ENCODE measurements at regions not wholly inside any gene's neighbourhood (a gene's known extent, or its start where the extent isn't known, plus 50 kb on each side); places are given as distances from the start of the nearest gene placed in this dataset.

GRCh38 chr4:30860978-30861377, 140.8 kb downstream of the PCDH7 start:
- Histone ChIP-seq H3K36me3 (ENCODE audit: control insufficient read depth, insufficient read depth, low read length) (no peaks in the 10 kb centered on the region), H3K4me1 (ENCODE audit: control insufficient read depth, insufficient read depth, low read length) (peaks cover 4% of the 10 kb centered on the region; the same call in 1 of the 2 replicates), H3K9me3 (ENCODE audit: control insufficient read depth, insufficient read depth, low read depth, low read length) (no peaks in the 10 kb centered on the region), H3K27me3 (ENCODE audit: control insufficient read depth, insufficient read depth, low read length) (no peaks in the 10 kb centered on the region), H3K4me3 (ENCODE audit: low read depth in 2 of 2, low read length in 2 of 2) (no peak overlapping the region), H3K27ac (ENCODE audit: low read length) (no peak overlapping the region)
- in situ Hi-C loops (cut with HindIII; ENCODE audit: low pct_unique_long_range_greater_than_20kb, low sequenced_read_pairs) (no loop called here), intact Hi-C loops (cut with micrococcal nuclease; ENCODE audit: unreplicated experiment) (no loop called here)
- POLR2A ChIA-PET: no interaction called here
- ATAC-seq (no peak), DNase-seq (ENCODE audit: low read depth, low spot score) (no peak)
- no TSS peak for BruUV-seq (replicated peaks)
- no peak for TF ChIP-seq REST (IDR thresholded peaks at IDR 0.05; ENCODE audit: insufficient read depth in 1 of 2, low read depth in 2 of 2, low read length in 1 of 2)
- CTCF ChIA-PET: no interaction called here

GRCh38 chr4:30862196-30862595, 142.0 kb downstream of the PCDH7 start:
- no peaks in the 10 kb centered on the region for H3K36me3 ChIP-seq (ENCODE audit: control insufficient read depth, insufficient read depth, low read length)
- H3K4me3 ChIP-seq (ENCODE audit: low read depth in 2 of 2, low read length in 2 of 2): no peak overlapping the region
- peaks cover 10% of the 10 kb centered on the region; the same call in 1 of the 2 replicates for H3K4me1 ChIP-seq (ENCODE audit: control insufficient read depth, insufficient read depth, low read length)
- no peaks in the 10 kb centered on the region for H3K27me3 ChIP-seq (ENCODE audit: control insufficient read depth, insufficient read depth, low read length)
- POLR2A ChIA-PET: no interaction called here
- in situ Hi-C loops (cut with HindIII; ENCODE audit: low pct_unique_long_range_greater_than_20kb, low sequenced_read_pairs) (no loop called here), intact Hi-C loops (cut with micrococcal nuclease; ENCODE audit: unreplicated experiment) (no loop called here)
- BruUV-seq (replicated peaks): no TSS peak
- ATAC-seq (no peak), DNase-seq (ENCODE audit: low read depth, low spot score) (no peak)
- CTCF ChIA-PET: no interaction called here
- H3K27ac ChIP-seq (ENCODE audit: low read length): no peak overlapping the region
- no peaks in the 10 kb centered on the region for H3K9me3 ChIP-seq (ENCODE audit: control insufficient read depth, insufficient read depth, low read depth, low read length)
- TF ChIP-seq TCF7L2 (IDR thresholded peaks at IDR 0.05; ENCODE audit: low read depth, low read length): no peak
- TF ChIP-seq POLR2AphosphoS5 (IDR thresholded peaks at IDR 0.05; ENCODE audit: low read depth, low read length): no peak
- no peak for TF ChIP-seq REST (IDR thresholded peaks at IDR 0.05; ENCODE audit: insufficient read depth in 1 of 2, low read depth in 2 of 2, low read length in 1 of 2)
- no peak for TF ChIP-seq CTCF (IDR thresholded peaks at IDR 0.05)
- TF ChIP-seq SIN3A (IDR thresholded peaks at IDR 0.05; ENCODE audit: borderline replicate concordance, insufficient read depth, low read depth, low read length): no peak

Measured in Panc1 (cell line).